HG03469 (cell line): ENCODE measurements at regions not wholly inside any gene's neighbourhood (a gene's known extent, or its start where the extent isn't known, plus 50 kb on each side); places are given as distances from the start of the nearest gene placed in this dataset.

Experiments used
- ATAC-seq: cut with Tn5 transposase; IDR thresholded peaks from one replicate; pipeline ENCODE4 v1.9.1; 2021; ENCODE audit warnings: mild to moderate bottlenecking, moderate library complexity, moderate number of reproducible peaks; ENCODE audit not compliant: unreplicated experiment

GRCh38 chr1:221335161-221336101, 406.5 kb downstream of the DUSP10 start:
- no peak for ATAC-seq

GRCh38 chr1:221336126-221336525, 405.8 kb downstream of the DUSP10 start:
- ATAC-seq: no peak

GRCh38 chr1:221337106-221337505, 404.8 kb downstream of the DUSP10 start:
- no peak for ATAC-seq

- no peak for ATAC-seq
Observed at GRCh38 chr1:221343136-221343535, 398.8 kb downstream of the DUSP10 start.

- no peak for ATAC-seq
Observed at GRCh38 chr1:221343607-221344006, 398.3 kb downstream of the DUSP10 start.

GRCh38 chr1:221344693-221345092, 397.2 kb downstream of the DUSP10 start:
- ATAC-seq: no peak

GRCh38 chr1:221347706-221348105, 394.2 kb downstream of the DUSP10 start:
- no peak for ATAC-seq

GRCh38 chr1:221350091-221350490, 391.8 kb downstream of the DUSP10 start:
- no peak for ATAC-seq

- no peak for ATAC-seq
Observed at GRCh38 chr1:221356693-221357092, 385.2 kb downstream of the DUSP10 start.

GRCh38 chr1:221363039-221363438, 378.9 kb downstream of the DUSP10 start:
- no peak for ATAC-seq

- no peak for ATAC-seq
Observed at GRCh38 chr1:221366495-221367110, 375.3 kb downstream of the DUSP10 start.

GRCh38 chr1:221371705-221372104, 370.2 kb downstream of the DUSP10 start:
- no peak for ATAC-seq

GRCh38 chr1:221373795-221374194, 368.1 kb downstream of the DUSP10 start:
- ATAC-seq: no peak

- no peak for ATAC-seq
Observed at GRCh38 chr1:221376286-221376685, 365.6 kb downstream of the DUSP10 start.

- no peak for ATAC-seq
Observed at GRCh38 chr1:221381910-221382623, 359.8 kb downstream of the DUSP10 start.

- ATAC-seq: no peak
Observed at GRCh38 chr1:221392453-221392852, 349.4 kb downstream of the DUSP10 start.

GRCh38 chr1:221394011-221394544, 347.8 kb downstream of the DUSP10 start:
- no peak for ATAC-seq

- ATAC-seq: no peak
Observed at GRCh38 chr1:221396526-221396925, 345.4 kb downstream of the DUSP10 start.

GRCh38 chr1:221397141-221397540, 344.7 kb downstream of the DUSP10 start:
- no peak for ATAC-seq

- ATAC-seq: no peak
Observed at GRCh38 chr1:221397606-221398005, 344.3 kb downstream of the DUSP10 start.

GRCh38 chr1:221405146-221405545, 336.7 kb downstream of the DUSP10 start:
- no peak for ATAC-seq
